ENCODE measurements at regions not wholly inside any gene's neighbourhood (a gene's known extent, or its start where the extent isn't known, plus 50 kb on each side); places are given as distances from the start of the nearest gene placed in this dataset.

- BruUV-seq (replicated peaks), result no TSS peak
- no peak overlapping the region for H3K4me2 ChIP-seq (ENCODE audit: control insufficient read depth, insufficient read depth)
- in situ Hi-C loops (cut with MboI), result no loop called here
- no peaks in the 10 kb centered on the region for H3K36me3 ChIP-seq (ENCODE audit: control insufficient read depth in 2 of 2, insufficient read depth in 2 of 2, low read length in 1 of 2)
- FAIRE-seq (no peak), ATAC-seq (no peak), DNase-seq (ENCODE audit: low read depth, low spot score) (no peak)
- 77% methylated on average over 9 of the region's 9 CpGs for WGBS (ENCODE audit: insufficient coverage, insufficient replicate concordance, low lambda C conversion rate, missing lambda C conversion rate)
- ChIA-PET POLR2A (interaction anchor here (1.2 kb wide), 1 partner anchor 10 kb away, joined by 3 read pairs; no protein-coding TSS in a partner anchor), RAD21 (ENCODE audit: unreplicated experiment) (interaction anchor here (0.9 to 1.0 kb wide), 2 partner anchors 13 to 239 kb away, joined by 3 read pairs; no protein-coding TSS in a partner anchor), CTCF (interaction anchor here (0.7 to 3.2 kb wide), 5 partner anchors 11 to 590 kb away, joined by 3 to 23 read pairs (median 3); no protein-coding TSS in a partner anchor), SMC1A (ENCODE audit: uncharacterized antibody, unreplicated experiment) (interaction anchor here (0.9 to 4.0 kb wide), 4 partner anchors 9 to 445 kb away, joined by 4 to 20 read pairs (median 4); no protein-coding TSS in a partner anchor)
- H3K4me1 ChIP-seq (ENCODE audit: control insufficient read depth, insufficient read depth, low read length), result peaks cover 5% of the 10 kb centered on the region; the same call in 1 of the 2 replicates
- no peaks in the 10 kb centered on the region for H3K9me3 ChIP-seq (replicated peaks; ENCODE audit: control insufficient read depth, insufficient read depth, low read length)
- intact Hi-C loops (cut with micrococcal nuclease; ENCODE audit: unreplicated experiment), result no loop called here
- H3K4me3 ChIP-seq, result no peak overlapping the region
- H2AFZ ChIP-seq (ENCODE audit: control insufficient read depth, low read depth, low read length), result no peak overlapping the region
- no peak overlapping the region for H3K27ac ChIP-seq (ENCODE audit: control insufficient read depth, insufficient read depth)
- no peaks in the 10 kb centered on the region for H3K79me2 ChIP-seq (ENCODE audit: control insufficient read depth, insufficient read depth, low read length)
- H3K27me3 ChIP-seq (replicated peaks in 1 of 2; ENCODE audit: control insufficient read depth in 2 of 2, insufficient read depth in 2 of 2, low read length in 1 of 2), result 0 out of 4 replicates have a peak, but pooled peaks cover 0 to 3% of the 10 kb centered on the region in 2 experiments
- H4K20me1 ChIP-seq (ENCODE audit: control insufficient read depth, insufficient read depth), result no peaks in the 10 kb centered on the region
- H3K9ac ChIP-seq (ENCODE audit: control insufficient read depth, insufficient read depth, low read length), result no peak overlapping the region
- no peak for TF ChIP-seq NFYB (IDR thresholded peaks at IDR 0.05; ENCODE audit: insufficient read depth, low read depth, low read length)
- no peak for TF ChIP-seq SUZ12 (IDR thresholded peaks at IDR 0.05; ENCODE audit: unreplicated experiment)
- no peak for TF ChIP-seq STAT3 (IDR thresholded peaks at IDR 0.05; ENCODE audit: low read depth, low read length)
- no peak for TF ChIP-seq SIX5 (IDR thresholded peaks at IDR 0.05; ENCODE audit: low read depth, low read length, severe bottlenecking)
- no peak for TF ChIP-seq SPI1 (IDR thresholded peaks at IDR 0.05; ENCODE audit: borderline replicate concordance, insufficient read depth, low read depth, low read length)
- no peak for TF ChIP-seq SIN3A (IDR thresholded peaks at IDR 0.05; ENCODE audit: low read depth, low read length)
- TF ChIP-seq YY1 (IDR thresholded peaks at IDR 0.05; ENCODE audit: low read depth, low read length), result no peak
- no peak for TF ChIP-seq CEBPB (IDR thresholded peaks at IDR 0.05; ENCODE audit: borderline replicate concordance in 1 of 2, low read depth in 2 of 2, low read length in 2 of 2)
- TF ChIP-seq JUND (IDR thresholded peaks at IDR 0.05; ENCODE audit: low read depth, low read length), result no peak
- no peak for TF ChIP-seq ZNF622 (IDR thresholded peaks at IDR 0.05)
- no peak for TF ChIP-seq CTCF (IDR thresholded peaks at IDR 0.05 in 2 of 3, conservative IDR thresholded peaks at IDR 0.05 in 1 of 3; ENCODE audit: control insufficient read depth in 2 of 3, extremely low read depth in 1 of 3, insufficient read depth in 1 of 3, low read depth in 3 of 3, low read length in 3 of 3)
- TF ChIP-seq NBN (IDR thresholded peaks at IDR 0.05), result no peak
- TF ChIP-seq TCF3 (IDR thresholded peaks at IDR 0.05; ENCODE audit: borderline replicate concordance, insufficient read depth, low read depth, low read length), result no peak
- no peak for TF ChIP-seq HDAC6 (IDR thresholded peaks at IDR 0.05; ENCODE audit: unreplicated experiment)
- TF ChIP-seq MYB (IDR thresholded peaks at IDR 0.05; ENCODE audit: borderline replicate concordance, low read depth, low read length), result no peak
- no peak for TF ChIP-seq TCF12 (IDR thresholded peaks at IDR 0.05; ENCODE audit: low read depth, low read length)
- TF ChIP-seq NKRF (conservative IDR thresholded peaks at IDR 0.05), result no peak
- no peak for TF ChIP-seq ATF7 (IDR thresholded peaks at IDR 0.05; ENCODE audit: low read depth)
Observed at GRCh38 chr6:151679081-151679480, 128.4 kb upstream of the ESR1 start.

Measured in GM12878 (cell line).